ENCODE measurements at regions not wholly inside any gene's neighbourhood (a gene's known extent, or its start where the extent isn't known, plus 50 kb on each side); places are given as distances from the start of the nearest gene placed in this dataset.

DNA sequence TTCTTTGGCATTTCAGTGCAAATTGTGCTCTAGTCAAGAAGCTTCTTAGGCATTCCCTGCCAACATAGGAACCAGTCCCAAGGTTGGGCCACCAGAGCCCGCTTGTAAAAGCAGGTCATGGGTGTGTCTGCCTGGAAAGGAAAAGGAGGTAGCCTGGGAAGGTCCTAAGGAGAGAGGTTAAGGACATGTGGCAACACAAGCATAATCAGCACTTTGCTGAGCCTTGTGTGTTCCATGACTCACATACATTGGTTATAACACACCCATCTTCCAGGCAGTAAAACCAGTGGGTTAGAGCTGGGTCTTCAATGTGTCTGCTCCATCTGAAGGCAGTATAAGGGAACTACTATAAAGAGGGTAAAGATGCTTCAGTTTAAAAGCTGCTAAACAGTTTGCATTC, 165.0 kb downstream of the FHIP1A start:
- intact Hi-C loops (cut with DNase I): no loop called here
- peak; percentile 49 for ATAC-seq
- H3K27ac ChIP-seq: no peak overlapping the region

DNA sequence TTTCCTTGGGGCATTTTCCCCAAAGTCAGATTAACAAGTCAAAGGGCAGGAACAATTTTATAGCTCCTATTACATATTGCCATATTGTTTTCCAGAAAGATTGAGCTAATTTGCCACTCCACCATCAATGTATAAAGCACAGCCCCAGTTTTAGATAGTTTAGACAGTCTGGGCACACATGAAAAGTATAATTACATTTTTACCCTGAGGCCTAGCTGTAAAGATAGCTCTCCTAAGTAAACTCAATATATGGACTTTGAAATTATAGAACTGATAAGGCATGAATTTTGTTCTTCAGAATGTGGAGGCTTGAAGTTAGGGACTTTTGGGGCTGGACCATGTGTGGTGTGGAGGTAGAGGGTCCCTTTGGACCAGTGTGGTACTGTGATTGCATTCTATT, 166.0 kb downstream of the FHIP1A start:
- H3K36me3 ChIP-seq: no peaks in the 10 kb centered on the region
- H3K27me3 ChIP-seq: no peaks in the 10 kb centered on the region
- H3K9me3 ChIP-seq: no peaks in the 10 kb centered on the region
- no peak overlapping the region for H3K4me3 ChIP-seq
- intact Hi-C loops (cut with DNase I): no loop called here
- no peak for DNase-seq
- ATAC-seq: no peak
- H3K27ac ChIP-seq: no peak overlapping the region
- H3K4me1 ChIP-seq: no peaks in the 10 kb centered on the region
- TF ChIP-seq, protein P1, sequence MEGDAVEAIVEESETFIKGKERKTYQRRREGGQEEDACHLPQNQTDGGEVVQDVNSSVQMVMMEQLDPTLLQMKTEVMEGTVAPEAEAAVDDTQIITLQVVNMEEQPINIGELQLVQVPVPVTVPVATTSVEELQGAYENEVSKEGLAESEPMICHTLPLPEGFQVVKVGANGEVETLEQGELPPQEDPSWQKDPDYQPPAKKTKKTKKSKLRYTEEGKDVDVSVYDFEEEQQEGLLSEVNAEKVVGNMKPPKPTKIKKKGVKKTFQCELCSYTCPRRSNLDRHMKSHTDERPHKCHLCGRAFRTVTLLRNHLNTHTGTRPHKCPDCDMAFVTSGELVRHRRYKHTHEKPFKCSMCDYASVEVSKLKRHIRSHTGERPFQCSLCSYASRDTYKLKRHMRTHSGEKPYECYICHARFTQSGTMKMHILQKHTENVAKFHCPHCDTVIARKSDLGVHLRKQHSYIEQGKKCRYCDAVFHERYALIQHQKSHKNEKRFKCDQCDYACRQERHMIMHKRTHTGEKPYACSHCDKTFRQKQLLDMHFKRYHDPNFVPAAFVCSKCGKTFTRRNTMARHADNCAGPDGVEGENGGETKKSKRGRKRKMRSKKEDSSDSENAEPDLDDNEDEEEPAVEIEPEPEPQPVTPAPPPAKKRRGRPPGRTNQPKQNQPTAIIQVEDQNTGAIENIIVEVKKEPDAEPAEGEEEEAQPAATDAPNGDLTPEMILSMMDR (IDR thresholded peaks at IDR 0.05): no peak

More for the DNA sequence above, 165.0 kb downstream of the FHIP1A start:
- TF ChIP-seq, protein P1 (IDR thresholded peaks at IDR 0.05): no peak
- Histone ChIP-seq H3K36me3 (no peaks in the 10 kb centered on the region), H3K27me3 (no peaks in the 10 kb centered on the region), H3K9me3 (no peaks in the 10 kb centered on the region), H3K4me3 (no peak overlapping the region), H3K4me1 (no peaks in the 10 kb centered on the region)
- DNase-seq: no peak

GRCh38 chr4:151575646-151576045, 166.7 kb downstream of the FHIP1A start:
- Histone ChIP-seq H3K36me3 (no peaks in the 10 kb centered on the region), H3K27ac (no peak overlapping the region), H3K27me3 (no peaks in the 10 kb centered on the region), H3K4me3 (no peak overlapping the region), H3K4me1 (no peaks in the 10 kb centered on the region), H3K9me3 (no peaks in the 10 kb centered on the region)
- intact Hi-C loops (cut with DNase I): no loop called here
- TF ChIP-seq, protein P1 (IDR thresholded peaks at IDR 0.05): no peak
- DNase-seq (no peak), ATAC-seq (no peak)

DNA sequence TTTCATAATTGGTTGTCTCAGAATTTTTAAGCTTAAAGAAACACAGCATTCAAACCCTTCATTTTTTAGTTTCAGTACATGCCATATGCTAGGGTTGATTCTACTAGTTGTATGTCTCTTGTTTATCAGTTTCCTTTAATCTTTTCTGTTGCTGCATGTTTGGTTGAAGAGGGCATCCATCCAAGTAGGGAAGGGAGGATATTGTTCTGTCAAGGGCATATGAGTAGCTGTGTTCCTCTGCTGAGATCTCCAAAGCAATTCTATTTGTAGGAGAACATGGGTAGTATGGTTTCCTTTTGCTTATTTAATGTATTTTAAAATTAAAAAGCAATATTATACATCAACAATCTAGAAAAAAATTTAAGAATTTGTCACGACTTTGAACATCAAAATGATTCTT, 167.7 kb downstream of the FHIP1A start:
- Histone ChIP-seq H3K4me1 (no peaks in the 10 kb centered on the region), H3K27ac (no peak overlapping the region), H3K36me3 (no peaks in the 10 kb centered on the region), H3K9me3 (no peaks in the 10 kb centered on the region), H3K27me3 (no peaks in the 10 kb centered on the region), H3K4me3 (no peak overlapping the region)
- no peak for DNase-seq
- intact Hi-C loops (cut with DNase I): no loop called here
- ATAC-seq: no peak
- TF ChIP-seq, protein P1 (IDR thresholded peaks at IDR 0.05): no peak

DNA sequence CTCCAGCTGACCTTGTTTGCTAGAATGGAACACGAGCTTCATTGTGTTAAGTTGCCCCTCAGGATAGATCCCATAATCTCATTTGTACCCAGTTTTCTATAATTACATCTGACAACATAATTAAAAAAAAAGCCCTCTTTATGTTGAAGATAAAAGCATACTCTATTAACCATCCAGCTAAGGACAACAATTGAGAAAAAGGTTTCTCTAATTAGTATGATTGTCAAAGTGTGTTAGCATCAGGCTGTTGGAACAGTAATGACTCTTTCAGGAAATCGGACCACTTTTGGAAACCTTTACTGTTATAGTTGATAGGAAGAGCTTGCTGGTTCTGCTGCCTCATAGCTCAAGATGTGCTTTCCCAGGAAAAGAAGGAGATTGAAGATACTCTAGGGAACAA, 172.6 kb downstream of the FHIP1A start:
- no peaks in the 10 kb centered on the region for H3K4me1 ChIP-seq
- H3K36me3 ChIP-seq: no peaks in the 10 kb centered on the region
- TF ChIP-seq, protein P1 (IDR thresholded peaks at IDR 0.05): no peak
- H3K27ac ChIP-seq: no peak overlapping the region
- H3K4me3 ChIP-seq: no peak overlapping the region
- H3K9me3 ChIP-seq: no peaks in the 10 kb centered on the region
- no peak for DNase-seq
- intact Hi-C loops (cut with DNase I): no loop called here
- no peaks in the 10 kb centered on the region for H3K27me3 ChIP-seq
- ATAC-seq: no peak

GRCh38 chr4:151582098-151582497, 173.1 kb downstream of the FHIP1A start:
- intact Hi-C loops (cut with DNase I): no loop called here
- no peaks in the 10 kb centered on the region for H3K4me1 ChIP-seq
- ATAC-seq (no peak), DNase-seq (no peak)
- no peak overlapping the region for H3K27ac ChIP-seq
- H3K4me3 ChIP-seq: no peak overlapping the region
- no peaks in the 10 kb centered on the region for H3K9me3 ChIP-seq
- H3K36me3 ChIP-seq: no peaks in the 10 kb centered on the region
- H3K27me3 ChIP-seq: no peaks in the 10 kb centered on the region
- TF ChIP-seq, protein P1 (IDR thresholded peaks at IDR 0.05): no peak
